Activated CD8-positive, alpha-beta memory T cell treated with anti-CD3 and anti-CD28 coated beads for 36 hours (primary cell): ENCODE measurements at regions not wholly inside any gene's neighbourhood (a gene's known extent, or its start where the extent isn't known, plus 50 kb on each side); places are given as distances from the start of the nearest gene placed in this dataset.
"Not testable (repeated sequence)": the region's sequence is repeated elsewhere in the genome, so short reads cannot be mapped to it uniquely, and the experiment has no call there.

Source experiments
- CTCF ChIA-PET: fragments of 350-600 bp; sonication (Branson Sonifier 250); formaldehyde crosslinking; loops from one replicate; lab custom pipeline; 2021; ENCODE audit warnings: antibody characterized with exemption; lab: Charles Lee
- POLR2A ChIA-PET: fragments of 350-600 bp; sonication (Branson Sonifier 250); formaldehyde crosslinking; loops from one replicate; lab custom pipeline; 2021; ENCODE audit warnings: antibody characterized with exemption; lab: Charles Lee

DNA sequence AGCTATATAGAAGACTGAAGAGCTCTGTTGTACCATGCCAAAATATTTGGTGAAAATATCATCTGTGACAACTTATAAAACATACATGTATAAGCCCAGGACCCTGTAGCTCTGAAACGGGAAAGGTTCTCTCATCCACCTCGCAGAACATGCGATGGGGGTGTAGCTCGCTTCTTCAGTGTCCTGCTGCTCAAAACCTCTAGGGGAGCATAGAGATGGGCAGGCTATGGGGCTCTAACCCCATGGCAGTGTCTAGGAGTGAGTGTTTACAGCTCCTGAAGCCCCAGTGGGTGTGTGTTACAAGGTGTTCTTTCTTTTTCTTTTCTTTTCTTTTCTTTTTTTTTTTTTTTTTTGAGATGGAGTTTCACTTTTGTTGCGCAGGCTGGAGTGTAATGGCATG lies 505.2 kb upstream of the SYNCRIP start:
- POLR2A ChIA-PET, result no interaction called here

DNA sequence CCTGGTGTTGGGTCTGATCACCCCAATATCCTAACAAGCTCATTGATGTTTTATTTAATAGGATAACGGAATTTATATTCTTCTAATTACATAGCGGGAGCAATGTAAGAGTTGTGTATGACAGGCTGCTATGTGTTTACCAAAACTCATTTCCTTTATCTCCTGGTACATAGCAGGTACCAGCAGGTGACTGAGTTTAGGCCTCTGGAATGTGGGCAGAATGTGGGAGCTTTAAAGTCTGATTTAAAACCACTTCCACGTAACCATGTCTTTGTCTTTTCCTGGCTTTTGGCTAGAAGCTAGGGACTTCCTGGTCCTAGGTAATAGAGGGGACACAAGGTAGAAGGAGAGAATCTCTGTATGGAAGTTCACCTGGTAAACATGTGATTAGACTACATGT lies 504.6 kb upstream of the SYNCRIP start:
- ChIA-PET POLR2A (no interaction called here), CTCF (no interaction called here)

More for the DNA sequence above, 505.2 kb upstream of the SYNCRIP start:
- CTCF ChIA-PET, result no interaction called here

DNA sequence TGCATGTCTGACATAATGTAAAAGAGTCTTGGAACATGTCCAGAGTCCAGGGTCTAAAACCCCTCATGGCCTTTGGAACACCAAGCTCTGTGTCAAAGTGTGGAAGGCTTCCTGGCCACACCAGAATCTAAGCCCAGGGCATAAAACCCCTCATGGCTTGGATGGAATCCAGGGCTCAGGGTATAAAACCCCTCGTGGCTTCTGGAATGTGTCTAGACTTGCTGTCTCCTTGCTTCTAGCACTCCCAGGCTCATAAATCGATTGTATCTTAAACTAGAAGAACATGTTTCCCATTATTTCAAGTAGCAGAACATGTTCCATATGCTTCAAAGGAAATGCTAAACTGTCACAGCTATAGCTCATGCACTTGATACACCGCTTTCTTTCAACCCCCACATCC lies 504.1 kb upstream of the SYNCRIP start:
- CTCF ChIA-PET, POLR2A ChIA-PET: not testable (repeated sequence)

DNA sequence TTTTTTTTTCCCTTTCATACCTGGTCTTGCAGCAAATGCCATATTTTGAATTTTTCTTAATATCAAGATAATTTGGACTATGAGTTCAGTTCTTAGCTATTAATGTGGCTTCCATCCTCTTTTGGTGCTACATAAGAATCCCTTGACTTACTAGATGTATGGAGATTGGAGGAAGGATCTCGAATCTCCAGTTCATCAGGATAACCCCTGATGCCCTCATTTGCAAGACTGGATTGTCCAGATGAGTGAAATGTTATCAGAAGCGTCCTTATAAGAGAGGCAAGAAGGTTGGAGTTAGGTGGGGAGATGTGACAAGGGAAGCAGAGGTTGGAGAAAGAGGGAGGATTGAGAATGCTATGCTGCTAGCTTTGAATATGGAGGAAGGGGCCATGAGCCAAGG lies 499.6 kb upstream of the SYNCRIP start:
- ChIA-PET CTCF (no interaction called here), POLR2A (no interaction called here)

DNA sequence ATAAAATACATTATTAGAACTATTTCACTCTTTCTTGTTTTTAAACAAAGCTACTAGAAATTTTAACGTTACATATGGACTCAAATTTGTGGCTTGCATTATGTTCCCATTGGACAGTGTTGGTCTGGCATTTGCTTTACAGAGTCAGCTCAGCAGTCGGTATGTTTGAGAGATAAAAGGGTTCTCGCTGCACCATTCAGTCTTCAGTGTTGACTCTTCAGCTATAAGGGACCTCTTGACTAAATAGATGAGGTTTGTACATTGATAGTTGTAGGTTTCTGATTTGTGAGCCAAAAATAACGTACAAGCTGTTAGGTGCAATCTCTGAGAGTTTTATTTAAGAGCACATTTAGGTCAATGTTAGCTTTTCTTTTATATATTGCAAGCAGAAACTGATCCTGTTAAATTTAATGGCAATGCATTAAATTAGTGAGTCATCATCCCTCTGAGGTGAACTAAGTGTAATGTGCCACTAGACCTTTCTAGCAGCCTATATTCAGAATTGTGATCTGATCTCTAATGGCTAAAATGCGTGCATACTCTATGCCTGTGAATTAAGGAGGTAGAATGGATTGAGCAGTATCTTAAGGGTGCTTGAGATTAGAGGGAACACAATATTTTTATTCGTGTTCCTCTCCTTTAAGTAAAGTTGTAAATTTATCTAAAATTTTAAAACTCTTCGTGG lies 485.6 kb upstream of the SYNCRIP start:
- ChIA-PET CTCF (no interaction called here), POLR2A (no interaction called here)

DNA sequence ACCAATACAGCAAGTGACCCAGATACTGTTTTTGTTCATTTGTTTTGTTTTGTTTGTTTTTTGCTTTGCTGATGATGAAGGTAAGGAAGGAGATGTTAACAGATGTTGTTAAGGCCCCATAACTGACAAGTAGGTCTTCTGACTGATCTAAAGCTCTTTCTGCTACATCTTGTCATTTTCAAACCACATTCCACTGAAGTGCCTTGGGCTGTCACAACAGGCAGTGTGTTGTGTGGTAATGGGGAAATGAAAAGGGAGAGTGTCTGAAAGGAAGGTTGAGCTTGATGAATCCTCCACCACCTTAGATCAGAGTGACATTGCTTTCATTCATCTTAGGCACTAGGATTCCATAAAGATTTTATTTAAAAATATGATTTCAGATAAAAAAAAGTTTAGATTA lies 479.4 kb upstream of the SYNCRIP start:
- POLR2A ChIA-PET, result no interaction called here
- CTCF ChIA-PET, result no interaction called here

DNA sequence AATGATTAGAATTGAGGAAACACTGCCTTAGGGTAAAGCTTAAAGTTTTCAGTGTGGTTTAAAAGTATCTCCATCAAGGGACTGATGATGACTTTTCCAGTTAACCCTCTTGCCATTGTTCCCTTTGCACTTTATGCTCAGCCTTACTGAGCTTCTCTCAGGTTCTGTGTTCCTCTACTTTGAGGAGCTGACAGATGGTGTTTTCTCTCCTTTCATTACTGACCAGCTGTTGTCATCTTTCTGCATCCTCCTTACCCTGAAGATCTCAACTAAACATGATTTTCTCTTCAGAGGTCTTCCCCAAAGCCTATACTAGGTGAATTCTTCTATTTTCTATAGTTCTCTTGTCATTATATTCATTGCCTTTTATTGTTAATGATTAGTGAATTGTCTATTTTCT lies 475.6 kb upstream of the SYNCRIP start:
- CTCF ChIA-PET, result no interaction called here
- POLR2A ChIA-PET, result no interaction called here

DNA sequence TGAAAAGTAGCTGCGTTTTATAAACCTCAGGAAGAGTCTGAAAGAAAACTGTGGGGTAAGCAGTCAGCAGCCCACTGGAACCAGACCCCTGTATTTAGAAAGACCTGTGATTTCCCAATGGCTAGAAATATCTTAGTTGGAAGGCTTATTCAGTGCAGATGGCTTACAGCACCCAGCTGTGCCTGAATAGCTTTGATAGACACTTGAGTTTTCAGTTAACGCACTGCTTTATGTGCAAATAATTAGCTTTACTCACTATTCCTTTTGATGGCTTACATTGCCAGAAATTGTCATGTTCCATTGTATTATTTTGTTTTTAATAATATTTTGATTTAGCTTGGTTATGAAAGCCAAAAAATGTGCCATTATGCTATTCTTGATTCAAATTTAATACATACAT lies 465.3 kb upstream of the SYNCRIP start:
- POLR2A ChIA-PET, result no interaction called here

DNA sequence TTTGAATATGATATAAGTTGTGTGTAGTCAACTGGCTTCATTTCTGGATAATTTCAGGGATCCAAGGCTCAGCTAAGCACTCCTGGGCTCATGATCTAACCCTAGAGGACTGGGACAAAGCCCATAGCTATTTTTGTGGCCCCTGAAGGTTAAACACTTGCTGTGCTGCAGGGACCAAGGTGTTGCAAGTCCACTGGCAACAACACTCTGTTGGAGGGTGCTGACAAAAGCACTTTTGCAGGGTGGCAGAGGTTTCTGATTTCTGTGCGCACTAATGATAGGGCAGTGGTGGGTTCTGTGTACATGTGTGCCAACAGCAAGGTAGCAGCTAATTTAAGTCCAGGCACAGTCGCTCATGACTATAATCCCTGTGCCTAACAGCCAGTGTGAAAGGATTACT lies 445.3 kb upstream of the SYNCRIP start:
- ChIA-PET POLR2A (no interaction called here), CTCF (no interaction called here)

More for the DNA sequence above, 465.3 kb upstream of the SYNCRIP start:
- CTCF ChIA-PET, result no interaction called here

DNA sequence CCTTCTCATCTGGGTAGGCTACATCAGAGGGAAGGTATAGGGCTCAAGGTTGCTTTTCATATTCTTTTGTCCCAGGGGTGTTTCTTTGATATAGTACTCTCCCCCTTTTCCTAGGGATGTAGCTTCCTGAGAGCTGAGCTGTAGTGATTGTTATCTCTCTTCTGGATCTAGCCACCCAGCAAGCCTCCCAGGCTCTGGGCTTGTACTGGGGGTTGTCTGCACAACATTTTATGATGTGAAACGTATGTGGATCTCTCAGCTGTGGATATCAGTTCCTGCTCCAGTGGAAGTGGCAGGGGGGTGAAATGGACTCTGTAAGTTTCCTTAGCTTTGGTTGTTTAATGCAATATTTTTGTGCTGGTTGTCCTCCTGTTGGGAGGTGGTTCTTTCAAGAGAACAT lies 437.3 kb upstream of the SYNCRIP start:
- CTCF ChIA-PET, result interaction anchor here (0.7 kb wide), 1 partner anchor 104 kb away, joined by 3 read pairs; no protein-coding TSS in a partner anchor
- POLR2A ChIA-PET, result no interaction called here

DNA sequence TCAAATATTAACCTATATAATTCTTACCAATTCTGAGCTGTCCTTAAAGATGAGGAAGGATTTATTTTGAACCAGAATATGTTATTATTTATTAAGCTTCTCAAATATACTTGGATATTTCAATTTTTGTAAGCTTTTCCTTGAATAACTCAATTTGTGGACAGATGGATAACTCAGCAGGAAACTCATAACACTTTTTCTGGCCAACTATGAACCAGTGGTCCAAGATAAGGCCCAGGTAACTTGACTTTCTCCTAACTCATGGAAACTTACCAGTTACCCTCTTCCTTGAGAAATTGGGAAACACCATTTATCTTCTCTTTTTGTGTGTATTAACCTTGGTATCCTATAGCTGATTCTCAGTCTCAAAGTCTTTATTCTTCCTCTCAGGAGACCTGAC lies 427.5 kb upstream of the SYNCRIP start:
- CTCF ChIA-PET, result no interaction called here
- POLR2A ChIA-PET, result no interaction called here

DNA sequence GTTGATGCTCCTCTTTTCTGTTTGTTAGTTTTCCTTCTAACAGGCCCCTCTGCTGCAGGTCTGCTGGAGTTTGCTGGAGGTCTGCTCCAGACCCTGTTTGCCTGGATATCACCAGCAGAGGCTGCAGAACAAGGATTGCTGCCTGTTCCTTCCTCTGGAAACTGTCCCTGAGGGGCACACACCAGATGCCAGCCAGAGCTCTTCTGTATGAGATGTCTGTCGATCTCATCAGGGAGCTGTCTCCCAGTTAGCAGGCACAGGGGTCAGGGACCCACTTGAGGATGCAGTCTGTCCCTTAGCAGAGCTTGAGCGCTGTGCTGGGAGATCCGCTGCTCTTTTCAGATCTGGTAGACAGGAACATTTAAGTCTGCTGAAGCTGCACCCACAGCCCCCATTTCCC lies 422.3 kb upstream of the SYNCRIP start:
- CTCF ChIA-PET, POLR2A ChIA-PET: not testable (repeated sequence)

DNA sequence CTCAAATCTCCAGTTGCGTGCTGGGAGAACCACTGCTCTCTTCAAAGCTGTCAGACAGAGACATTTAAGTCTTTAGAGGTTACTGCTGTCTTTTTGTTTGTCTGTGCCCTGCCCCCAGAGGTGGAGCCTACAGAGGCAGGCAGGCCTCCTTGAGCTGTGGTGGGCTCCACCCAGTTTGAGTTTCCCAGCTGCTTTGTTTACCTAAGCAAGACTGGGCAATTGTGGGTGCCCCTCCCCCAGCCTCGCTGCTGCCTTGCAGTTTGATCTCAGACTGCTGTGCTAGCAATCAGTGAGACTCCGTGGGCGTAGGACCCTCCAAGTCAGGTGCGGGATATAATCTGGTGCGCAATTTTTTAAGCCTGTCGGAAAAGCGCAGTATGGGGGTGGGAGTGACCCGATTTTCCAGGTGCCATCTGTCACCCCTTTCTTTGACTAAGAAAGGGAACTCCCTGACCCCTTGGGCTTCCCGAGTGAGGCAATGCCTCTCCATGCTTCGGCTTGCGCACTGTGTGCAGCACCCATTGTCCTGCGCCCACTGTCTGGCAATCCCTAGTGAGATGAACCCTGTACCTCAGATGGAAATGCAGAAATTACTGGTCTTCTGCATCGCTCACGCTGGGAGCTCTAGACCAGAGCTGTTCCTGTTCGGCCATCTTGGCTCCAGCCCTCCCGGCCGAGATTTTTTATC lies 414.8 kb upstream of the SYNCRIP start:
- CTCF ChIA-PET, POLR2A ChIA-PET: not testable (repeated sequence)

DNA sequence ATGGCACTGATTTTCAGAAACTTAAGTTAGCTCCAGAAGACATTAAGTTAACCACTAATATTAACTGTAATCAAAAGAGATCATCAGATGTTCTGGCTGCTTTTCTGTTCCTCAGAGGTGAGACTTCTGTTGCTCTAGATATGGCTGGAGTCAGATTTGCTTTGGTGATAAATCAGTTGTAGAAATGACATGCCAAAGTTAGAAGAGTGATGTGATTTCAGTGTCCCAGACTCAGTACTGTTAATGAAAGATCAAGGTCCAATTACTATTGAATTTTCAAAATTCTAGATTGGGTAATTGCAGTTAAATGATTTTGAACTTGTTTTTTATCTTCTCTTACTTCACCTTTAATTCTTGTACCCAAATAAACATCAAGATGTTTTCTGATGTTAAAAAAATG lies 402.4 kb upstream of the SYNCRIP start:
- ChIA-PET CTCF (no interaction called here), POLR2A (no interaction called here)

DNA sequence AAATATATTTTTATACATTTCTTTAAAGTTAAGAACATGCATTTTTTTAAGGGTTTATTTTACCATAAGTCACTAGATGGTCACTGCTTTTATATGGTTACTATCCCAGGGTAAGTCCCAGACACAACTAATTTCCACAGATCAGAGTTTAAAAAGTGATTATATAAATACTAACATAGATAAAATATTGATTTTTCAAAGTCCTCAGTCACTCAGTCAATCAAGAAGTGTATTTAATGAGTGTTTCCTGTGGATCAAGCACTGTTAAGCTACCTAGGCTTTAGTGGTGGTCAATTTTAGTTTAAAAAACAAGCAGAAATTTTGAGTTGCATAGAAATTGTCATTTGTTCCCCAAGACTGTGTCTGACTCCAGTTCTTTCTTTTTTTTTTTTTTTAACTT lies 399.5 kb upstream of the SYNCRIP start:
- POLR2A ChIA-PET, result no interaction called here
- CTCF ChIA-PET, result interaction anchor here (0.7 kb wide), 1 partner anchor 168 kb away, joined by 3 read pairs; no protein-coding TSS in a partner anchor

DNA sequence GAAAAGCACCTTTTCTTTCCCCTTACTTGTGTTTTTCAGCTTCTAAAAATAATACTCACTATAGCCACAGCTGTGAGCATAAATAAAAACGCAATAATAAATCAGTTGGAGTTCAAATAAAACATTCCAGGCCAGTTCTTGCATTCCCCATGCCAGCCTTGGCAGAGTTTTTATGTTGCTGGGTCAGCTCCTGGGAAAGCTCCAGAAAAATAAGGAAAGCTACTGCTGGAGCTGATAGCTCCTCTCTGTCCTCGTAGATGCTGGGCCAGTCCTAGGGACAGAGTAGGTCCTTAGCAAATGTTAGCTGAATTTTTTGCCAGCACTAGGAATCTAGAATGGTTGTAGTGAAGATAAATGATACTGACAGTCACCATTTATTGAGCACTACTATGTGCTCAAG lies 389.0 kb upstream of the SYNCRIP start:
- ChIA-PET POLR2A (no interaction called here), CTCF (no interaction called here)

DNA sequence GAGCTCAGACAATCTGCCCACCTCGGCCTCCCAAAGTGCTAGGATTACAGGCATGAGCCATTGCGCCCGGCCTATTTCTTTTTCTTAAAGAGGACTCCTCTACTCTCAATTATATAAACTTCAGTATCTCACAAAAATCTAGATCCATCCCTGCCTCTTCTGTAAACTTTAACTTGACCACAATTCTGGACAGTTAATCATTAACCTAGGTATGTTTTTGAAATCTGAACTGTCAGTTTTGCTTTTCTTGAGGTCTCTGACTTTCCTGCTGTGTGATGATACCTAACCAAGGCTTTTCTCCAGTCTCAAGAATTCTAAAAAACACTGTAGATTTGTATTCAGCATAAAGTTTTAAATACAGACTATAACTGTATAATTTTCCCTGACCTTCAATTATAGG lies 388.2 kb upstream of the SYNCRIP start:
- CTCF ChIA-PET, result no interaction called here
- POLR2A ChIA-PET, result no interaction called here

DNA sequence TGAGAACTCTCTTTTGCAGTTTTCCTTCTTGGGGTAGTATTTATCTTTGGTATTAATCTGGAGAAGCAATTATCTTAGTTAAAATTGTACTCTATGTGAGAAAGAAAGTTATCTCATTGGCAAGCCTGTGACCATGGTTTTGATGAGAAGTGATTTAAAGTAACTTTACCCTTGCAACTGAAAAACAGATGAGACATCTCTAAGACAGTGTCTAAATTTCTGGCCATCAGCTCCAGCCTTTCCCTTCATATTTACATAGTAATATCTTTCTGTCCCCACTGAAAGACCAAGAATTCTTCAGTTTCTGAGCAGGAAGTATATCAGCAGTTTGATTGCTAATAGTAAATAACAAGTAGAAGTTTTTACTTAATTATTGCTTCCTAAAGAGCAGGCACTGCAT lies 386.1 kb upstream of the SYNCRIP start:
- ChIA-PET CTCF (no interaction called here), POLR2A (no interaction called here)

DNA sequence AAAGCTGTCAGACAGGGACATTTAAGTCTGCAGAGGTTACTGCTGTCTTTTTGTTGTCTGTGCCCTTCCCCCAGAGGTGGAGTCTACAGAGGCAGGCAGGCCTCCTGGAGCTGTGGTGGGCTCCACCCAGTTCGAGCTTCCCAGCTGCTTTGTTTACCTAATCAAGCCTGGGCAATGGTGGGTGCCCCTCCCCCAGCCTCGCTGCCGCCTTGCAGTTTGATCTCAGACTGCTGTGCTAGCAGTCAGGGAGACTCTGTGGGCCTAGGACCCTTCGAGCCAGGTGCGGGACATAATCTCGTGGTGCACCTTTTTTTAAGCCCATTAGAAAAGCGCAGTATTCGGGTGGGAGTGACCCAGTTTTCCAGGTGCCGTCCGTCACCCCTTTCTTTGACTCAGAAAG lies 384.2 kb upstream of the SYNCRIP start:
- CTCF ChIA-PET, result interaction anchor here (0.6 kb wide), 1 partner anchor 9 kb away, joined by 3 read pairs; no protein-coding TSS in a partner anchor
- POLR2A ChIA-PET, result not testable (repeated sequence)

DNA sequence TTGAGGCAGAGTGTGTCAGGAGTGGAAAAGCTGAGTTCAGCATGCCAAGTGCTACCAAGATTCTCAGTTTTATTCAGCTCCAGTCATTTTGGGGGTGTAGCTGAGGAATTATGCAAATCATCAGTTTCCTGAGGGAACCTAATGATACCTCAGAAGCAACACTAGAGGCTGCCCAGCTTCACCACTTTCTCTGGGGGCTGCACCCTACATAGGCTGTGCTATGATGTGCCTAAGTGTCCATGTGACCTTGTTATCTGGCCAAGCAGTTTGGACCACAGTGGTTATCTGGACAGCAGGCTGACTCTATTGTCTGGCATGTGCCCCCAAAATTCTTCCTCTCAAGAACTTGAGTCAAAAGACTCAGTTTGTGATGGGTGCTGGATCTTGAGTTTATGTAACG lies 374.6 kb upstream of the SYNCRIP start:
- POLR2A ChIA-PET, result no interaction called here
- CTCF ChIA-PET, result no interaction called here

DNA sequence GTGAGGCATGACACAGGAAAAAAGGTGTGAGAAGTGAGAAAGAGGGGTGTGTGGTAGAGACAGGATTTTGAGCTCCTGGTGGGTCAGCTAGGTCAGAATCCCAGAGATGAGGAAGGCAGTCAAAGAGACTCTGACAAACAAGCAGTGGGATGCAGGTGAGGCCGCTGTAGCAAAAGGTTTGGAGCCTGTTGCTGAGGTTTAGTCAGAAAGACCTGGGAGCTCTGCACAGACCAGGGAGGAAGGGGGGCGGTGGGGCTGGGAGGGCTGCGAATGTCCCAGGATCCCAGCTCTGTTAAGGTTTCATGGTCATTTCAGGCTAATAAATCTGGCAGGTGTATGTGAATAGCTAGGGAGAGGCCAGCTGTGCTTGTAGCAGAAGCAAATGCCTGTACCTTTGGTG lies 373.9 kb upstream of the SYNCRIP start:
- POLR2A ChIA-PET, result interaction anchor here (0.6 kb wide), 1 partner anchor 16 kb away, joined by 3 read pairs; no protein-coding TSS in a partner anchor
- CTCF ChIA-PET, result no interaction called here
